GM13977 (cell line): ENCODE measurements at regions not wholly inside any gene's neighbourhood (a gene's known extent, or its start where the extent isn't known, plus 50 kb on each side); places are given as distances from the start of the nearest gene placed in this dataset.

Experiments
- DNase-seq: peaks from one replicate; pipeline ENCODE4 v3.0.0; 2012; ENCODE audit warnings: low spot score
- CTCF ChIP-seq: IDR thresholded peaks from 2 replicates; pipeline ENCODE4 v1.5.1; 2012; ENCODE audit warnings: mild to moderate bottlenecking, control low read depth; ENCODE audit not compliant: insufficient read depth; ENCODE audit errors: extremely low read depth, missing control alignments
- in situ Hi-C: fragments of 300-500 bp; cut with MboI; formaldehyde crosslinking; loops from one replicate; pipeline ENCODE4 v1.12.0; 2022; ENCODE audit warnings: low sequenced_read_pairs, low pct_unique_long_range_greater_than_20kb, mixed read lengths, inconsistent platforms; ENCODE audit not compliant: unreplicated experiment

- no peak for DNase-seq
- no peak for TF ChIP-seq CTCF
Observed at GRCh38 chr10:28845009-28845682, 167.8 kb downstream of the BAMBI start.

GRCh38 chr10:28849309-28849708, 172.0 kb downstream of the BAMBI start:
- no peak for DNase-seq
- no peak for TF ChIP-seq CTCF
- in situ Hi-C loops, result no loop called here

More at GRCh38 chr10:28845009-28845682, 167.8 kb downstream of the BAMBI start:
- in situ Hi-C loops, result no loop called here

- no peak for DNase-seq
- in situ Hi-C loops, result no loop called here
- no peak for TF ChIP-seq CTCF
Observed at GRCh38 chr10:28849821-28850220, 172.5 kb downstream of the BAMBI start.

- no peak for TF ChIP-seq CTCF
- in situ Hi-C loops, result no loop called here
- no peak for DNase-seq
Observed at GRCh38 chr10:28850784-28851183, 173.5 kb downstream of the BAMBI start.

- no peak for DNase-seq
- TF ChIP-seq CTCF, result no peak
- in situ Hi-C loops, result no loop called here
Observed at GRCh38 chr10:28853195-28853594, 175.9 kb downstream of the BAMBI start.

GRCh38 chr10:28857164-28857563, 179.8 kb downstream of the BAMBI start:
- TF ChIP-seq CTCF, result no peak
- DNase-seq, result no peak
- in situ Hi-C loops, result no loop called here

GRCh38 chr10:28858646-28859045, 181.3 kb downstream of the BAMBI start:
- DNase-seq, result no peak
- no peak for TF ChIP-seq CTCF
- in situ Hi-C loops, result no loop called here
